Hepatocyte (in vitro differentiated cells): ENCODE measurements at regions not wholly inside any gene's neighbourhood (a gene's known extent, or its start where the extent isn't known, plus 50 kb on each side); places are given as distances from the start of the nearest gene placed in this dataset.

ENCODE experiments used
- DNase-seq: peaks from one replicate; pipeline ENCODE4 v3.0.0-alpha.2; 2016; ENCODE audit warnings: low spot score
- H2AFZ ChIP-seq: fragments of 200-600 bp; sonication (generic); 2 replicates; pipeline ENCODE4 v1.6.0; 2016; ENCODE audit warnings: antibody characterized with exemption, mild to moderate bottlenecking
- H3K27ac ChIP-seq: fragments of 200-600 bp; sonication (generic); 2 replicates; pipeline ENCODE4 v1.5.1; 2016; ENCODE audit warnings: mild to moderate bottlenecking
- H3K27me3 ChIP-seq: fragments of 200-600 bp; sonication (generic); 2 replicates; pipeline ENCODE4 v1.6.1; 2016
- H3K36me3 ChIP-seq: fragments of 200-600 bp; sonication (generic); replicated peaks from 2 replicates; pipeline ENCODE4 v1.5.1; 2016; ENCODE audit warnings: low read depth; ENCODE audit not compliant: insufficient read depth
- H3K4me1 ChIP-seq: fragments of 200-600 bp; sonication (generic); 2 replicates; pipeline ENCODE4 v1.5.1; 2016; ENCODE audit warnings: mild to moderate bottlenecking, moderate library complexity; ENCODE audit not compliant: insufficient read depth
- H3K4me2 ChIP-seq: fragments of 200-600 bp; sonication (generic); 2 replicates; pipeline ENCODE4 v1.6.0; 2016
- H3K4me3 ChIP-seq: fragments of 200-600 bp; sonication (generic); 2 replicates; pipeline ENCODE4 v1.5.1; 2016; ENCODE audit warnings: mild to moderate bottlenecking
- H3K79me2 ChIP-seq: fragments of 200-600 bp; sonication (generic); 2 replicates; pipeline ENCODE4 v1.6.0; 2017; ENCODE audit warnings: mild to moderate bottlenecking
- H3K9me2 ChIP-seq: fragments of 200-600 bp; sonication (generic); replicated peaks from 2 replicates; pipeline ENCODE4 v1.6.0; 2017; ENCODE audit warnings: mild to moderate bottlenecking; ENCODE audit not compliant: insufficient read depth
- H3K9me3 ChIP-seq: fragments of 200-600 bp; sonication (generic); 2 replicates; pipeline ENCODE4 v1.5.1; 2016; ENCODE audit warnings: low read depth, mild to moderate bottlenecking
- H4K20me1 ChIP-seq: fragments of 200-600 bp; sonication (generic); 2 replicates; pipeline ENCODE4 v1.6.0; 2016; ENCODE audit warnings: mild to moderate bottlenecking; ENCODE audit not compliant: insufficient read depth, poor library complexity, severe bottlenecking
- CTCF ChIP-seq: fragments of 200-600 bp; sonication (generic); IDR thresholded peaks from 2 replicates; pipeline ENCODE4 v1.5.1; 2016; ENCODE audit warnings: antibody characterized with exemption, mild to moderate bottlenecking; ENCODE audit not compliant: poor library complexity
- EZH2 ChIP-seq: fragments of 200-600 bp; sonication (generic); IDR thresholded peaks from 2 replicates; pipeline ENCODE4 v1.6.1; 2016; ENCODE audit warnings: antibody characterized with exemption, mild to moderate bottlenecking, borderline replicate concordance
- EZH2phosphoT487 ChIP-seq: fragments of 200-600 bp; sonication (generic); IDR thresholded peaks from one replicate; pipeline ENCODE4 v1.6.1; 2018; ENCODE audit warnings: antibody characterized with exemption, mild to moderate bottlenecking, low read depth, moderate library complexity; ENCODE audit not compliant: unreplicated experiment, severe bottlenecking
- WGBS: methylation state at CpG from one replicate; pipeline ENCODE4 v1.1.6; 2016; ENCODE audit warnings: low lambda C conversion rate; ENCODE audit errors: missing lambda C conversion rate; 5-methylcytosine and 5-hydroxymethylcytosine counted together

DNA sequence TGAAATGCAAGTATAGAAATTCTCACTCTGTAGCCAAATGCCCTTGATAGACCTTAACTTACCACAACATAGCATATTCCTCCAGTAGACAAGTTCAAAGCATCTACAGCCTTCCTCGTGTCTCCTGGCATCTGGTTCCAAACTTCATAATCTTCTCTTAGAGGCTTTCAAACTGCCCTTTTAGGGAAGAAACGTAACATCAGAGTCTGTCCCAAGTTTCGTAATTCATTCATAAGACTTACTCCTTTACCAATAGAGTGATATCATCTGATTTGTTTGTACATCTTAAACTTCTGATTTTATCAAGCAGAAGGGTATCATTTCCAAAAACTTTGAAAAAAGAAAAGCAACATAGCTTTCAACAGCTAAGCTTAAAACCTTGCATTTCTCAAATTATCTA is 137.4 kb downstream of the SPRY2 start:
- no peak overlapping the region for H3K4me3 ChIP-seq
- no peak overlapping the region for H3K4me2 ChIP-seq
- no peaks in the 10 kb centered on the region for H3K9me2 ChIP-seq
- no peak overlapping the region for H2AFZ ChIP-seq
- 86% methylated on average over 3 of the region's 3 CpGs for WGBS
- TF ChIP-seq EZH2phosphoT487 (no peak), CTCF (no peak), EZH2 (no peak)
- H3K36me3 ChIP-seq = no peaks in the 10 kb centered on the region
- no peaks in the 10 kb centered on the region for H3K4me1 ChIP-seq
- H4K20me1 ChIP-seq = no peaks in the 10 kb centered on the region
- no peaks in the 10 kb centered on the region for H3K27me3 ChIP-seq
- H3K27ac ChIP-seq = no peak overlapping the region
- H3K79me2 ChIP-seq = no peaks in the 10 kb centered on the region
- no peaks in the 10 kb centered on the region for H3K9me3 ChIP-seq
- DNase-seq = no peak

- no peak overlapping the region for H2AFZ ChIP-seq
- no peak for TF ChIP-seq EZH2
- H3K27me3 ChIP-seq = no peaks in the 10 kb centered on the region
- WGBS = 83% methylated on average over 6 of the region's 6 CpGs
- no peak overlapping the region for H3K4me2 ChIP-seq
- H3K27ac ChIP-seq = no peak overlapping the region
- H3K9me3 ChIP-seq = no peaks in the 10 kb centered on the region
- H3K79me2 ChIP-seq = no peaks in the 10 kb centered on the region
- no peak for DNase-seq
- no peaks in the 10 kb centered on the region for H3K36me3 ChIP-seq
- H3K4me1 ChIP-seq = no peaks in the 10 kb centered on the region
- no peak overlapping the region for H3K4me3 ChIP-seq
- H4K20me1 ChIP-seq = no peaks in the 10 kb centered on the region
- no peaks in the 10 kb centered on the region for H3K9me2 ChIP-seq
These were observed 139.0 kb downstream of the SPRY2 start for GRCh38 chr13:80201694-80202468.

DNA sequence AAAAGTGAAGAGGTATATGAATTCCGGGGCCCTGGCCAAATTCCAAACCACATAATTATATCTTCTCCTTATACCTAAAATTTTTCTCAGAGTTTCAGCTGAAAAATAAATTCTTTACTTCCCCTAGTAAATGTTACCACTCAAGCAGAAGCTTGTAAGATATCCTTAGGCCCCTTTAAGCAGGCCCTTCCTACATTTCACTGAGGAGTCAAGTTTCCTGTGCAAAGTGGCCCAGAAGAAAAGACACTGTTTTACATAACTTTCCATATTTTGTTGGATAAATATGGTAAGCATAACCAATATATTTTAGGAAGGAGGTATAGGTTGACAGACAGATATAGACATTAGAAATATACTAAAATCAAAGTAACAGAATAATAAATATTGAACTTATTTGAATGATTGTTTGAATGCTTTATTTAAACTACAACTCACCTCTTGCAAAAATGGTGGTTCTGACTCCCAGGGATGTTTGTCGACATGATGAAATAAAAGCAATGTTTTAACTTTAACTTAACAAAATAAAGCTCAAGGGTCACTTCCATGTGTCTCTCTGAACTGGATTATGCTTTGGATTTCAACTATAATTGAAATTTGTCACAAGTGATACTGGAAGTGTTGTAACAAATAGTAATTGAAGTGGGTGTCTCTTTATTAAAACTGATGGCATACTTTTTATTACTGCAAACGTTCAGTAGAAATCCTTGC is 141.2 kb downstream of the SPRY2 start:
- H3K27me3 ChIP-seq = no peaks in the 10 kb centered on the region
- no peaks in the 10 kb centered on the region for H3K9me3 ChIP-seq
- no peak overlapping the region for H2AFZ ChIP-seq
- no peak overlapping the region for H3K27ac ChIP-seq
- no peak for TF ChIP-seq EZH2phosphoT487
- no peak for TF ChIP-seq EZH2
- no peak for TF ChIP-seq CTCF
- H3K4me3 ChIP-seq = no peak overlapping the region
- DNase-seq = no peak
- no peaks in the 10 kb centered on the region for H3K36me3 ChIP-seq
- H3K4me2 ChIP-seq = no peak overlapping the region
- no peaks in the 10 kb centered on the region for H3K79me2 ChIP-seq
- WGBS = 62% methylated on average over 3 of the region's 3 CpGs
- no peaks in the 10 kb centered on the region for H3K9me2 ChIP-seq
- no peaks in the 10 kb centered on the region for H4K20me1 ChIP-seq
- H3K4me1 ChIP-seq = no peaks in the 10 kb centered on the region

- no peaks in the 10 kb centered on the region for H3K36me3 ChIP-seq
- H3K4me3 ChIP-seq = no peak overlapping the region
- no peak overlapping the region for H2AFZ ChIP-seq
- no peaks in the 10 kb centered on the region for H3K9me3 ChIP-seq
- no peak overlapping the region for H3K4me2 ChIP-seq
- DNase-seq = no peak
- no peaks in the 10 kb centered on the region for H3K4me1 ChIP-seq
- no peaks in the 10 kb centered on the region for H3K27me3 ChIP-seq
- TF ChIP-seq EZH2 = no peak
- TF ChIP-seq CTCF = no peak
- TF ChIP-seq EZH2phosphoT487 = no peak
- no peaks in the 10 kb centered on the region for H3K79me2 ChIP-seq
- no peak overlapping the region for H3K27ac ChIP-seq
- no peaks in the 10 kb centered on the region for H4K20me1 ChIP-seq
- no peaks in the 10 kb centered on the region for H3K9me2 ChIP-seq
- 60% methylated on average over 4 of the region's 4 CpGs for WGBS
These were observed 141.9 kb downstream of the SPRY2 start for GRCh38 chr13:80199067-80199466.
